ENCODE measurements at regions not wholly inside any gene's neighbourhood (a gene's known extent, or its start where the extent isn't known, plus 50 kb on each side); places are given as distances from the start of the nearest gene placed in this dataset.

DNA sequence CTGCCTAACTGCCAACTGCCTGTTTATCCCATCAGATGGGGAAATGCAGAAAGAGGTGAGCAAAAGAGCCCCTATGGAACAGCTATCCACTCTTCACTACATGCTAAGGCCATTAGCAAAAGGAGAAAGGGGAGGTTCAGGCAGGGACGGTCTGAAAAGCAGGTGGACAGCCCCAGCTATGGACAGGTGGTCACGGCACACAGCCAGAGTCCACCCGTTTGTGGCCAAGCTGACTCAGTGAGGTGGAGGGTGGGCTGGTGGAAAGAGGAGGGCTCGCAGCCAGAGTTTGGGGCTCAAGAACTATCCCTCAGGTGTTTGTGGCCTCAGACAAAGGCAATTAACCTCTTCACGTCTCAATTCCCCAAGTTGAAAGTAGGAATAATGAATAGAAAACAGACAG lies 148.9 kb upstream of the UBE2E1 start:
- TF ChIP-seq, protein P1, sequence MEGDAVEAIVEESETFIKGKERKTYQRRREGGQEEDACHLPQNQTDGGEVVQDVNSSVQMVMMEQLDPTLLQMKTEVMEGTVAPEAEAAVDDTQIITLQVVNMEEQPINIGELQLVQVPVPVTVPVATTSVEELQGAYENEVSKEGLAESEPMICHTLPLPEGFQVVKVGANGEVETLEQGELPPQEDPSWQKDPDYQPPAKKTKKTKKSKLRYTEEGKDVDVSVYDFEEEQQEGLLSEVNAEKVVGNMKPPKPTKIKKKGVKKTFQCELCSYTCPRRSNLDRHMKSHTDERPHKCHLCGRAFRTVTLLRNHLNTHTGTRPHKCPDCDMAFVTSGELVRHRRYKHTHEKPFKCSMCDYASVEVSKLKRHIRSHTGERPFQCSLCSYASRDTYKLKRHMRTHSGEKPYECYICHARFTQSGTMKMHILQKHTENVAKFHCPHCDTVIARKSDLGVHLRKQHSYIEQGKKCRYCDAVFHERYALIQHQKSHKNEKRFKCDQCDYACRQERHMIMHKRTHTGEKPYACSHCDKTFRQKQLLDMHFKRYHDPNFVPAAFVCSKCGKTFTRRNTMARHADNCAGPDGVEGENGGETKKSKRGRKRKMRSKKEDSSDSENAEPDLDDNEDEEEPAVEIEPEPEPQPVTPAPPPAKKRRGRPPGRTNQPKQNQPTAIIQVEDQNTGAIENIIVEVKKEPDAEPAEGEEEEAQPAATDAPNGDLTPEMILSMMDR (IDR thresholded peaks at IDR 0.05): no peak
- TF ChIP-seq POLR2A (IDR thresholded peaks at IDR 0.05): no peak
- TF ChIP-seq POLR2AphosphoS5 (IDR thresholded peaks at IDR 0.05): no peak

Measured in breast epithelium (tissue), 3 donors.